GM11168 (cell line): ENCODE measurements at regions not wholly inside any gene's neighbourhood (a gene's known extent, or its start where the extent isn't known, plus 50 kb on each side); places are given as distances from the start of the nearest gene placed in this dataset.
"Not testable (repeated sequence)": the region's sequence is repeated elsewhere in the genome, so short reads cannot be mapped to it uniquely, and the experiment has no call there.

ENCODE experiments used
- in situ Hi-C: fragments of 300-500 bp; cut with MboI; formaldehyde crosslinking; loops from one replicate; pipeline ENCODE4 v1.12.0; 2022; ENCODE audit warnings: low sequenced_read_pairs; ENCODE audit not compliant: unreplicated experiment

- in situ Hi-C loops: no loop called here
These were observed 573.5 kb downstream of the CD109 start for GRCh38 chr6:74269600-74269858.

DNA sequence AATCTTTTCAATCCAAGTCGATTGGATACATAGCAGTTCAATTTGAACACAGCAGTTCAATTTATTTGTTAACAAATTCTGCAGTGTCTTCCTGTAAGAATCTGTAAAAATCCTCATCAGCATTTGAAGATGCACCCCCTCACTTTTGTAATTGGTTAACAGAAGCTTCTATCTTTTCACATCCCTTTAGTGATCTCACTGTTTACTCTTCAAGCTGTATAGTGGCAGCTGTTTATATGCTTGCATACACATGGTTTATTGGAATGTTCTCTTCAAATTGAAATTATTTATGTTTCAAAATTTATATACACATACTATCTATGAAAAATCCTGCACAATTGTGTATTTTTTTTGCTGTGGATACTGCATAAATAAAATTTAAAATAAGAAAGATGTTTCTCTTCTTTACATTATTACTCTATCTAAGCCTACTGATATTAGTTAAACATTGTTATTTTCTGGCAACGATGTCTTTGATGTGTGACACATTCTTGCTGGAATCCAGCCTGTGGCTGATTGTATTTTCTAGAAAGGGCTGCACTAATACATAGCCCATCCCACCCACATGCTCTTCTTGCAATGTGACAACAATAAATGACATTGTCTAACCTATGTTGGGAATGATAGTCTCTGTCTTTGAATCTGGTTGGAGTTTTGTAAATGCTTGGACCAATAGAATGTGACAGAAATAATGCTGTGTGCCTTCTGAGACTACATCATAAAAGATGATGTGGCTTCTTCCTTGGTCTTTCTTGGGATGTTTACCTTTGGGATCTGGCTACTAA lies 573.0 kb downstream of the CD109 start:
- in situ Hi-C loops: no loop called here

DNA sequence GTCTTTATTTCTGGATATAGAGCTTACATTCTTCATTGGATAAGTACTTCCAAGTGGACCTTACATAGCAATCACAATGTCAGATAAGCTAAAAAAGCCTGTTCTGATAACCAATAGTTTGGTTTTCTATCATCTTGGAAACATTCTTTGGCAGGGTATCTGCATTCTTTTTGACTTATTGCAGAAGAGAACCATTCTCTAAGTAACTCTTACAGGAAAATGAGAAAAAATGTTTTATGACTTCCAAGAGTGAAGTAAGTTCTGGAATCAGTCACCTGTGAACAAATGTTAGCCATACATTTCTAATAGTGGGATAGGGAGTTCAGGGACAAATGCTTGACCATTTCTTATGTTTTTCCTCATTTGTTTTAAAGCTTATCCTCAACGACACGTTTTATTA lies 564.0 kb downstream of the CD109 start:
- in situ Hi-C loops: no loop called here

DNA sequence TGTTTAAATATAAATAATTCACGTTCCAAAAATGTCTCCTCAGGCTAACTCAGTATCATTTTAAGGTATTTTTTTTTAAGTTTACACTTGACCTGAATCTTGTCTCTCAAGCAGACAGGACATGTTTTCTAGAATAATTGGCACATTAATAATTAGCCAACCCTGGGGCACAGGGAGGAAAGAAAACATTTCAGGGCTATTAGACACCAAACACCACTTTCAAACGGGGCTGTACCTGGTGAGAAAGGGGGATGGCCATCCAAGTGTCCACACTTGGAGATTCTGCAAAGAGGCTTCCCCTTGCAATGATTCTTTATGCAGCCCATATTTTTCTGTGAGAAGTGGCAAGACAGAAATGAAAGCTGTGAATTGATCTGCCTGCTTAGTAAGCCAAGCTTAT lies 560.8 kb downstream of the CD109 start:
- in situ Hi-C loops: no loop called here

DNA sequence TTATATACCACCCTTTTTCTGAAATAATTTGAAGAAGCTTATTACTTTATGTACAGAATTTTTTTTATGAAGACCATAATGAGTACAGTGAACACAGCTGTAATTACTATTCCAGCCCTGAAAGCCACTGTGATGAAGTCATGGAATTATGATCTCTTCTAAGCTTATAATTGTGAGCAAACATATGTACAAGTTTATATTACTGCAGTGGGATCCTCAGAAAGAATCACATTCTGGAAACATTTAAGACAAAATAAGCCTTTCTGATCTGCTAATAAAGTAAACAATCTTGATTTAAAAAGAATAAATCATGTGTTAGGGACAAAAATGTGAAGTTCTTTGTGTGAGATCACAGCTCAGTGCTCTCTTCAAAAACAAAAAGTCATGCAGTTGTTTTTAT lies 560.4 kb downstream of the CD109 start:
- in situ Hi-C loops: no loop called here

- in situ Hi-C loops: not testable (repeated sequence)
These were observed 559.0 kb downstream of the CD109 start for GRCh38 chr6:74255007-74255406.

- in situ Hi-C loops: not testable (repeated sequence)
These were observed 558.1 kb downstream of the CD109 start for GRCh38 chr6:74254147-74254546.

DNA sequence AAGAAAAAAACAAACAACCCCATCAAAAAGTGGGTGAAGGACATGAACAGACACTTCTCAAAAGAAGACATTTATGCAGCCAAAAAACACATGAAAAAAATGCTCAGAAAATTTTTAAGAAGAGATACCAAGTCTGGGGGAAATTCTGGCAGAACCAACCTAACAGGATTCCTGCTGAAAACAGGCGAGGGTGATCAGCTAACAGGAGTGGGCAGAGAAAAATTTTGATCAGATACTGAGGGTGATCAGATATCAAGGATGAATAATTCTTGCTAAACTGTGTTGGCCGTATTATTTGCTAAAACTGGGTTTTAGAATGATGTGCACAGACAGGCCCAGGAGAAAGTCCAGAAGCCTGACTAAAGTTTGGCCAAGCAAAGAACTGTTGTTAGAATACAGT lies 557.3 kb downstream of the CD109 start:
- in situ Hi-C loops: no loop called here

DNA sequence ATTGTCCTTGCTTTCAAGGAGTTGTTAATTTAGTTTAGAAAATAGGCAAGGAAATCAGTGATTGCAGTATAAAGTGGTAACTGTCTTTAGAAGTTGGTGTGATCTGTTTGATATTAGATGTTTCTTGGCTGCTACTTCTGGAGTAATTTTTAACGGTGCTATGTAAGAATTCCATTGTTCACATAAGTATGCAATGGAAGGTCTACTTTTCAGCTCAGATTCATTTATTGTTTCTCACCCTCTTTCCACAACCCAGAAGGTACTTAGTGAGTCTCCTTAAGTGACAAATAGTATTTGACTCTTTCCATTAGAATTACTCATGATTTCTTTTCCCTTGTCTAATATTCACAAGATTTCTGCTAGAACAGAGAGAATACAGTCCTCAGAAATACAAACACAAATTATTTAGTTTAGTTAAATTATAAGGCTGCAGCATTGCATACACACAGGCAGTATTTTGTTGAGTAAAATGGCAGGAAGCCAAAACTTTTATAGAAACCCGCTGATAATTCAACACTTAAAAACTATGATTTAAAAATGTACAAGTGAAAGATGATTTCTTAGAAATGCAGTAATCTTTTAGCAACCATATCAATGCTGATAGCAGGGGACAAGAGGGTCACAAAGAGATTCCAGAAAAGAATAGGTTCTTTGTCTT lies 554.3 kb downstream of the CD109 start:
- in situ Hi-C loops: no loop called here

GRCh38 chr6:74249658-74250057 lies 553.7 kb downstream of the CD109 start:
- in situ Hi-C loops: no loop called here

- in situ Hi-C loops: no loop called here
These were observed 553.0 kb downstream of the CD109 start for GRCh38 chr6:74248966-74249365.

DNA sequence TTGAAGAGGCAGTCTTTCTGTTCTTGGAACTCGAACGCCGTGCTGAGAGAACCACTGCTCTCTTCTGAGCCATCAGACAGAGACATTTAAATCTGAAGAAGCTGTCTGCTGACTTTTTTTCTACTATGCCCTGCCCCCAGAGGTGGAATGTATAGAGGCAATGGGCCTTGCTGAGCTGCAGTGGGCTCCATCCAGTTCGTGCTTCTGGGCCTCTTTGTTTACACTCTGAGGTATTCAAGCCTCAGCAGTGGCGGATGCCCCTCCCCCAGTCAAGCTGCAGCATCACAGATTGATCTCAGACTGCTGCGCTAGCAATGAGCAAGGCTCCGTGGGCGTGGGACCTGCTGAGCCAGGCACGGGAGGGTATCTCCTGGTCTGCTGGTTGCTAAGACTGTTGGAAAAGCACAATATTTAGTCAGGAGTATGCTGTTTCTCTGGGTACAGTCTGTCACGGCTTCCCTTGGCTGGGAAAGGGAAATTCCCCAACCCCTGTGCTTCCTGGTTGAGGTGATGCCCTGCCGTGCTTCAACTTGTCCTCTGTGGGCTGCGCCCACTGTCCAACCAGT lies 526.8 kb downstream of the CD109 start:
- in situ Hi-C loops: no loop called here

GRCh38 chr6:74213995-74214394 lies 518.0 kb downstream of the CD109 start:
- in situ Hi-C loops: no loop called here

DNA sequence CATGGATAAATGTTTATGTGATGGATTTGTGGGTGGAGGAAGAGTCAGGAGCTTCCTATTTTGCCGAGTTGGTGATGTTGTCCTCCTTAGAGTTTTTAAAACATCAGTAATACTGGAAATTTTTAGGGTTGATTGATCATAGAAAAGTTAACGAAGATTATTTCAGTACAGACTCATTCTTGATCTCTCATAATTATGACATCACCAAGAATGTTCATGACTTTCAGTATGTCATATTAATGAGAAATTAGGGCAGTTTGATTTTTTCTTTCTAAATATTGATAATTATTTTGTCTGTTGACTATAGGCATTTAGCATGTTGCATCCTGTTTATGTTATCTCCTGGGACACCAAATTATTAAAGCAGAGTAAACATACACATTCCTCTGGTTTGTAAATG lies 512.2 kb downstream of the CD109 start:
- in situ Hi-C loops: no loop called here

- in situ Hi-C loops: no loop called here
These were observed 503.4 kb downstream of the CD109 start for GRCh38 chr6:74199215-74199915.

GRCh38 chr6:74197310-74197709 lies 501.3 kb downstream of the CD109 start:
- in situ Hi-C loops: no loop called here

- in situ Hi-C loops: no loop called here
These were observed 491.8 kb downstream of the CD109 start for GRCh38 chr6:74187811-74188210.

DNA sequence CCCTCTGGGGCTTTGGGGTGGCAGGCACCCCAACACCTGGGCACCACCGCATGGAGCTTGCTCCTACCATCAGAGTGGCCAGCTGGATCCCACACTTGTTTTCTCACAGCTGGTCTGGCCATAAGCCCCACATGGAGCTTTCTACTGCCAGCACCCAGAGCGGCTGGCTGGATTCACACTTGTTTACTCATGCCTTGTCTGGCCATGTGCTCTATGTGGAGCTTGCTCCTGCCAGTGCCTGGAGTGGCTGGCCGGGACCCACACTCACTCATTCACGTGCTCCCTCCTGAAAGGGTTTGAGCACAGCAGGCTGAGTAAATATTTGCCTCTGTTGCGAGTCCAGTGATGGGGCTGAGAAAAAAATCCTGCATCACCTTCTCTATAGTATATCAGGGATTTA lies 487.0 kb downstream of the CD109 start:
- in situ Hi-C loops: no loop called here

GRCh38 chr6:74181471-74181870 lies 485.5 kb downstream of the CD109 start:
- in situ Hi-C loops: no loop called here

DNA sequence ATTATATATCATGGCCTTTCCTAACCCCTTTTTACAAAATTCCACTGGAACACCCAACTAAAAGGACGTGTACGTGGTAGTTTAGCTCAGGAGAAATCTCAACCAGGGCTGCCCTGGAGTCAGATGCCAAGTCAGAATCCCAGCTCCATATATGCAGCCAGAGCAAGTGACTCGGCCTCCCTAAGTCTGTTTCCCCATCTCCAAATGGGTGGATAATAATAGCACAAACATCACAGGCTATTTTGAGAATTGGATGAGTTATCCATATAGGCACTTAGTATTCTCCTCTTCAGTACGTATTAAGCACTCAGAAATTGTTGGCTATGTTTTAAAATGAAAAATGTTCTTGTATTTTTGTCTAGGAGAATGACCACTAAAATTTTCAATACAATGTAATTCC lies 481.5 kb downstream of the CD109 start:
- in situ Hi-C loops: no loop called here

GRCh38 chr6:74170550-74170949 lies 474.5 kb downstream of the CD109 start:
- in situ Hi-C loops: not testable (repeated sequence)
